ENCODE measurements at regions not wholly inside any gene's neighbourhood (a gene's known extent, or its start where the extent isn't known, plus 50 kb on each side); places are given as distances from the start of the nearest gene placed in this dataset.
"Not testable (repeated sequence)": the region's sequence is repeated elsewhere in the genome, so short reads cannot be mapped to it uniquely, and the experiment has no call there.

DNA sequence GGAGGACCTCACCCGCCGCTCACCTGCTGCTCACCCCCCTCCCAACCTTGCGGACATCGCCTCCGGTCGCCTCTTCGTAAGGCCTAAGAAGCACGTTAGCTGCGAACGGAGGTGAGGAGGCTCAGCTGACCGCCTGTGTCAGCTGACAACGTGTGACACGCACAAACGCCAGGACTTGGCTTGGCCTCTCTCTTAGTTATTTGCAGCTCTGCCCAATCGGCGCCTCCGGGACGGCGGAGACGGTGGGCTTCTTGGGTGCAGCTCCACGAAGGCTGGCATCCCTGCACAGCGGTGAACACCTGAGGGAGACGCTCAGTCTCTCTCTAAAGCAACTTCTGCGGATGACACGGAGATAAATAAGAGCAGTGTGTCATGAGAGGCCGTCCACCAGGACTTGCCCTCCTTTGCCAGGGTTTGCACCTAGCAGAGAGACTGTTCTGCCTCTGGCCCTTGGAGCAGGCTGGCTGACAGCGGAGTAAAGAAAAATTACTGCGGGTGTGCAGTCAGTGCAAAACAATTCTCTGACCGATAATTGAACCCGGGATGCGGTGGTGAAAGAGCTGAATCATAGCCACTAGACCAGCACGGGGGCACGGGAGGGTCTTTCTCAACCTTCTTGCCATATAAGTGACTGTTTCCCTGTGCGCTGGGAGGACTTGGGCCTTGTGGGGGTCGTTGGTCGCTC is 318.9 kb downstream of the FAM72C start:
- Histone ChIP-seq H3K36me3 (ENCODE audit: control insufficient read depth in 2 of 2, insufficient read depth in 2 of 2, low read length in 1 of 2) (no peaks in the 10 kb centered on the region), H3K9me3 (ENCODE audit: control insufficient read depth in 2 of 2, insufficient read depth in 1 of 2, low read depth in 1 of 2, low read length in 1 of 2) (peaks cover 6 to 26% of the 10 kb centered on the region in 2 donors), H3K4me3 (ENCODE audit: low read depth in 1 of 2, low read length in 2 of 2) (no peak overlapping the region), H3K27me3 (ENCODE audit: control insufficient read depth in 1 of 2, insufficient read depth in 2 of 2, low read length in 2 of 2) (peaks cover 9 to 22% of the 10 kb centered on the region in 2 donors), H3K4me1 (ENCODE audit: control insufficient read depth in 2 of 2, insufficient read depth in 2 of 2, low read length in 1 of 2) (no peaks in the 10 kb centered on the region), H3K27ac (ENCODE audit: low read depth in 2 of 2, low read length in 1 of 2) (no peak overlapping the region)
- WGBS, 2 donors: 25 to 31% methylated on average over 36 of the region's 36 CpGs

DNA sequence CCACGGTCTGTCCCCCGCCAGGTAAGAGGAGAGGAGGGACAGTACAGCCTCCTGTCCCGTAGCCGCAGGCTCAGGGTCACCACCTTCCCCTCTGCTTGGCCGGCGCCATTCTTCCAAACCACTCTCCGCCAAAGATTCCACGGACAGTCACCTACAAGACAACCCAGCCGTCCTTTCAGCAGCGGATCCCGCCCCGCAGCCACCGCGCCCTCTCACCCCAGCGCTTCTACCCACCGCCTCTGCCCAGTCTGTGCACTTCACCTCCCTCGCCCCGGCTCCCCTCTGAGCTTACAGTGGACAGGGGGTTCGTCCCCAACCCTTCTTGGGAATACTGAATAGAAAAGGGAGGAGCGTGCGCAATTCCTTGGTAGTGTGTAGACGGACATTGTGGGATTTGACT is 319.6 kb downstream of the FAM72C start:
- WGBS, 2 donors: 13 to 28% methylated on average over 20 to 22 of the region's 22 CpGs
- Histone ChIP-seq H3K4me3 (ENCODE audit: low read depth in 1 of 2, low read length in 2 of 2) (no peak overlapping the region), H3K9me3 (ENCODE audit: control insufficient read depth in 2 of 2, insufficient read depth in 1 of 2, low read depth in 1 of 2, low read length in 1 of 2) (peaks cover 6 to 26% of the 10 kb centered on the region in 2 donors), H3K4me1 (ENCODE audit: control insufficient read depth in 2 of 2, insufficient read depth in 2 of 2, low read length in 1 of 2) (no peaks in the 10 kb centered on the region), H3K27ac (ENCODE audit: low read depth in 2 of 2, low read length in 1 of 2) (no peak overlapping the region), H3K36me3 (ENCODE audit: control insufficient read depth in 2 of 2, insufficient read depth in 2 of 2, low read length in 1 of 2) (no peaks in the 10 kb centered on the region), H3K27me3 (ENCODE audit: control insufficient read depth in 1 of 2, insufficient read depth in 2 of 2, low read length in 2 of 2) (peaks cover 9 to 22% of the 10 kb centered on the region in 2 donors)

DNA sequence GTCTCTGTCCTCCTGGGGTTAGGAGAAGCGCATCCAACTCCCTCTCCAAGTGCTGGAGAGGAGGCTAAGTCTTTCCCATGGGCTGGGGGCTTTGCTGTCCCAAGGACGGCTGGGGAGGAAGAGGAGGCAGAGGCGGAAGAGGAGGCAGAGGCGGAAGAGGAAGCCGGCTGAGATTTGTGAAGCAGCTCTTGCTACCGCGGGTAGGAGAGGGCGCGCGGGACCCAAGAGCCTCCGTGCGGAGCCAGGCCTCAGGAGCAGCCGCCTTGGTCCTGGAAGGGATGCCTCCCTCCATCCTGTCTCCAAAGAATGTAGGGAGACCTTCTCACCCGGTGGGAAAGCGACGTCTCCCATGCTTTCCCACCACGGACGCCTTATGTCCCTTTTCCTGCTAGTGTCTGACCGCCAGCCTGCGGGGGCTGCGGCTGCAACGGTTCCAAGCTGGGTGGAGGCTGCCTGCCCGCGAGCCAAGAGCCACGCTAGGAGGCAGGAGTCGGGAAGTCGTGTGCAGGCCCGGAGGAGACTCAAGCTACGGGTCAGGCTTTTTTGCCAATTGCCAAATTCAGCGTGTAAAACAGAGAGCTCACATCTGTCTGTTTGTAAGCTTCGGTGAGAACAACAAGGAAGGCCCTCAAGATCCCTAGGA is 320.3 kb downstream of the FAM72C start:
- Histone ChIP-seq H3K27me3 (ENCODE audit: control insufficient read depth in 1 of 2, insufficient read depth in 2 of 2, low read length in 2 of 2) (peaks cover 9 to 25% of the 10 kb centered on the region in 2 donors), H3K4me1 (ENCODE audit: control insufficient read depth in 2 of 2, insufficient read depth in 2 of 2, low read length in 1 of 2) (no peaks in the 10 kb centered on the region), H3K36me3 (ENCODE audit: control insufficient read depth in 2 of 2, insufficient read depth in 2 of 2, low read length in 1 of 2) (no peaks in the 10 kb centered on the region), H3K4me3 (ENCODE audit: low read depth in 1 of 2, low read length in 2 of 2) (no peak overlapping the region), H3K9me3 (ENCODE audit: control insufficient read depth in 2 of 2, insufficient read depth in 1 of 2, low read depth in 1 of 2, low read length in 1 of 2) (peaks cover 6 to 26% of the 10 kb centered on the region in 2 donors), H3K27ac (ENCODE audit: low read depth in 2 of 2, low read length in 1 of 2) (no peak overlapping the region)
- WGBS, 2 donors: 9 to 21% methylated on average over 31 of the region's 31 CpGs

DNA sequence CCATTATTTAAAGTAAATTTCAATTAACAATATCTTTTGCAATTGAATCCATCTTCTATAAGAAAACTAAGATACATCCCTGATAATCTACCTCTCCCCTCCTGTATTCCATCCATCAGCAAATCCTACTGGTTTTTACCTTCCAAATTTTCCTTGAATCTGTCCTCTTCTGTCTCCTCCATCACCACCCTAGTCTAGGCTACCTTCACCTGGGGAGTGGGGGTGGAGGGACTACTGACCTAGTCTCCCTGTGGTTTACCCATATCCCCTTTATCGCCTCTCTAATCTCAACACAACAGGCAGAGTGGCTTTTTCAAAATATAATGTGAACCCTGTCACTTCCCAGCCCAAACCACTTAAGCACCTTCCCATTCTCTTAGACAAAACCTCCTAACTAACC is 327.8 kb downstream of the FAM72C start:
- H3K27ac ChIP-seq (ENCODE audit: low read depth in 2 of 2, low read length in 1 of 2); H3K4me3 ChIP-seq (ENCODE audit: low read depth in 1 of 2, low read length in 2 of 2); H3K4me1 ChIP-seq (ENCODE audit: control insufficient read depth in 2 of 2, insufficient read depth in 2 of 2, low read length in 1 of 2); H3K9me3 ChIP-seq (ENCODE audit: control insufficient read depth in 2 of 2, insufficient read depth in 1 of 2, low read depth in 1 of 2, low read length in 1 of 2); H3K36me3 ChIP-seq (ENCODE audit: control insufficient read depth in 2 of 2, insufficient read depth in 2 of 2, low read length in 1 of 2): not testable (repeated sequence)
- 10 to 26% methylated on average over 1 of the region's 1 CpG for WGBS, 2 donors
- peaks cover 0 to 11% of the 10 kb centered on the region in 2 donors for H3K27me3 ChIP-seq (ENCODE audit: control insufficient read depth in 1 of 2, insufficient read depth in 2 of 2, low read length in 2 of 2)

DNA sequence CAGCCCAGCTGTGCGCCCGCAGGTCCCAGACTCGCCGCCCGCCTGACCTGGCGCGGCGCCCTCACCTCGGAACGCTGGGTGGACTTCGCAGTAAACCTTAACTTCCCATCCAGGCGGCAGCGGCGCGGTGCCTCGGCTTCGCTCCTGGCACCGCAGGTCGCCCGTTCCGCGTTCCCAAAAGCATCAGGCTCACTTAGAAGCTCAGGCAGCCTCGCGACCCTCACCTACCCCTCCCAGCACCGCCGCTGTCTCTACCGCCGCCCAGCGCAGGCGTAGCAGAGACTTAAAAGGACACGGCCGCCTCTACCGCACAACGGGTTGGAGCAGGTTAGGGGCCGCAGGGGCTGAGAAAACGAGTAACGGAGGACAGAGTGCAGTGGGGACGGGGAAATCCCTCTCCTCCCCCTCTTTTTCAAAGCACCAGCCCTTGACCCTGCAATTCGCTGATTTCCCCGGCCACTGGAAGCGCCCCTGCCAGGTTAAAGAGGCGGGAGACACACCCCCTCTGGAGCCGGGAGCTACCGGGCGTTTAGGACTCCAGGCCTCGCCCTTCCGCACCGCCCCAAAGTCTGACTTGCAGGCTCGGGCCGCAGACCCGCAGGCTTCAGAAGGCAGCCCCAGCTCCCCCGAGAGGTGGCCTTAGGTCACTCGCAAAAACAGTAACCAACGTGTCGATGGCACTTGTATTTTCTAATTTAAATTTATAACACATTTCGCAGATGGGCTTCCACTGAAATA is 328.5 kb downstream of the FAM72C start:
- Histone ChIP-seq H3K36me3 (ENCODE audit: control insufficient read depth in 2 of 2, insufficient read depth in 2 of 2, low read length in 1 of 2) (no peaks in the 10 kb centered on the region), H3K27ac (ENCODE audit: low read depth in 2 of 2, low read length in 1 of 2) (no peak overlapping the region), H3K27me3 (ENCODE audit: control insufficient read depth in 1 of 2, insufficient read depth in 2 of 2, low read length in 2 of 2) (peaks cover 0 to 11% of the 10 kb centered on the region in 2 donors), H3K4me3 (ENCODE audit: low read depth in 1 of 2, low read length in 2 of 2) (no peak overlapping the region), H3K4me1 (ENCODE audit: control insufficient read depth in 2 of 2, insufficient read depth in 2 of 2, low read length in 1 of 2) (peaks cover 0 to 2% of the 10 kb centered on the region in 2 donors), H3K9me3 (ENCODE audit: control insufficient read depth in 2 of 2, insufficient read depth in 1 of 2, low read depth in 1 of 2, low read length in 1 of 2) (peaks cover 0 to 2% of the 10 kb centered on the region in 2 donors)
- 5% methylated on average over 56 of the region's 56 CpGs for WGBS, 2 donors

GRCh38 chr1:143625886-143626285 is 345.9 kb downstream of the FAM72C start:
- Histone ChIP-seq H3K27me3 (ENCODE audit: control insufficient read depth in 1 of 2, insufficient read depth in 2 of 2, low read length in 2 of 2) (no peaks in the 10 kb centered on the region), H3K36me3 (ENCODE audit: control insufficient read depth in 2 of 2, insufficient read depth in 2 of 2, low read length in 1 of 2) (no peaks in the 10 kb centered on the region), H3K9me3 (ENCODE audit: control insufficient read depth in 2 of 2, insufficient read depth in 1 of 2, low read depth in 1 of 2, low read length in 1 of 2) (no peaks in the 10 kb centered on the region), H3K27ac (ENCODE audit: low read depth in 2 of 2, low read length in 1 of 2) (no peak overlapping the region), H3K4me3 (ENCODE audit: low read depth in 1 of 2, low read length in 2 of 2) (no peak overlapping the region), H3K4me1 (ENCODE audit: control insufficient read depth in 2 of 2, insufficient read depth in 2 of 2, low read length in 1 of 2) (no peaks in the 10 kb centered on the region)
- 40 to 41% methylated on average over 2 of the region's 2 CpGs for WGBS, 2 donors

- WGBS, 2 donors: 74 to 81% methylated on average over 12 of the region's 12 CpGs
Observed at GRCh38 chr1:143619851-143620250, 351.9 kb downstream of the FAM72C start.

GRCh38 chr1:143611159-143611558 is 360.6 kb downstream of the FAM72C start:
- Histone ChIP-seq H3K4me1 (ENCODE audit: control insufficient read depth in 2 of 2, insufficient read depth in 2 of 2, low read length in 1 of 2) (no peaks in the 10 kb centered on the region), H3K36me3 (ENCODE audit: control insufficient read depth in 2 of 2, insufficient read depth in 2 of 2, low read length in 1 of 2) (no peaks in the 10 kb centered on the region), H3K4me3 (ENCODE audit: low read depth in 1 of 2, low read length in 2 of 2) (no peak overlapping the region), H3K9me3 (ENCODE audit: control insufficient read depth in 2 of 2, insufficient read depth in 1 of 2, low read depth in 1 of 2, low read length in 1 of 2) (no peaks in the 10 kb centered on the region), H3K27me3 (ENCODE audit: control insufficient read depth in 1 of 2, insufficient read depth in 2 of 2, low read length in 2 of 2) (no peaks in the 10 kb centered on the region), H3K27ac (ENCODE audit: low read depth in 2 of 2, low read length in 1 of 2) (no peak overlapping the region)
- 38 to 41% methylated on average over 2 of the region's 2 CpGs for WGBS, 2 donors

More at GRCh38 chr1:143619851-143620250, 351.9 kb downstream of the FAM72C start:
- no peaks in the 10 kb centered on the region for H3K36me3 ChIP-seq (ENCODE audit: control insufficient read depth in 2 of 2, insufficient read depth in 2 of 2, low read length in 1 of 2)
- no peak overlapping the region for H3K4me3 ChIP-seq (ENCODE audit: low read depth in 1 of 2, low read length in 2 of 2)
- no peaks in the 10 kb centered on the region for H3K4me1 ChIP-seq (ENCODE audit: control insufficient read depth in 2 of 2, insufficient read depth in 2 of 2, low read length in 1 of 2)
- H3K27me3 ChIP-seq (ENCODE audit: control insufficient read depth in 1 of 2, insufficient read depth in 2 of 2, low read length in 2 of 2): no peaks in the 10 kb centered on the region
- H3K9me3 ChIP-seq (ENCODE audit: control insufficient read depth in 2 of 2, insufficient read depth in 1 of 2, low read depth in 1 of 2, low read length in 1 of 2): no peaks in the 10 kb centered on the region
- H3K27ac ChIP-seq (ENCODE audit: low read depth in 2 of 2, low read length in 1 of 2): no peak overlapping the region

- no peaks in the 10 kb centered on the region for H3K4me1 ChIP-seq (ENCODE audit: control insufficient read depth in 2 of 2, insufficient read depth in 2 of 2, low read length in 1 of 2)
- H3K9me3 ChIP-seq (ENCODE audit: control insufficient read depth in 2 of 2, insufficient read depth in 1 of 2, low read depth in 1 of 2, low read length in 1 of 2): no peaks in the 10 kb centered on the region
Observed at GRCh38 chr1:143610196-143610595, 361.6 kb downstream of the FAM72C start.

More at GRCh38 chr1:143610196-143610595, 361.6 kb downstream of the FAM72C start:
- Histone ChIP-seq H3K4me3 (ENCODE audit: low read depth in 1 of 2, low read length in 2 of 2) (no peak overlapping the region), H3K27me3 (ENCODE audit: control insufficient read depth in 1 of 2, insufficient read depth in 2 of 2, low read length in 2 of 2) (no peaks in the 10 kb centered on the region), H3K36me3 (ENCODE audit: control insufficient read depth in 2 of 2, insufficient read depth in 2 of 2, low read length in 1 of 2) (no peaks in the 10 kb centered on the region), H3K27ac (ENCODE audit: low read depth in 2 of 2, low read length in 1 of 2) (no peak overlapping the region)
- WGBS, 2 donors: 92 to 94% methylated on average over 11 of the region's 11 CpGs
